ENCODE measurements at regions not wholly inside any gene's neighbourhood (a gene's known extent, or its start where the extent isn't known, plus 50 kb on each side); places are given as distances from the start of the nearest gene placed in this dataset.
"Not testable (repeated sequence)": the region's sequence is repeated elsewhere in the genome, so short reads cannot be mapped to it uniquely, and the experiment has no call there.

GRCh38 chr11:91086028-91086427 is 863.2 kb upstream of the CHORDC1 start:
- DNase-seq, result no peak

- DNase-seq, result no peak
Observed at GRCh38 chr11:91082255-91082654, 859.4 kb upstream of the CHORDC1 start.

GRCh38 chr11:91081440-91082043 is 858.7 kb upstream of the CHORDC1 start:
- DNase-seq, result no peak

DNA sequence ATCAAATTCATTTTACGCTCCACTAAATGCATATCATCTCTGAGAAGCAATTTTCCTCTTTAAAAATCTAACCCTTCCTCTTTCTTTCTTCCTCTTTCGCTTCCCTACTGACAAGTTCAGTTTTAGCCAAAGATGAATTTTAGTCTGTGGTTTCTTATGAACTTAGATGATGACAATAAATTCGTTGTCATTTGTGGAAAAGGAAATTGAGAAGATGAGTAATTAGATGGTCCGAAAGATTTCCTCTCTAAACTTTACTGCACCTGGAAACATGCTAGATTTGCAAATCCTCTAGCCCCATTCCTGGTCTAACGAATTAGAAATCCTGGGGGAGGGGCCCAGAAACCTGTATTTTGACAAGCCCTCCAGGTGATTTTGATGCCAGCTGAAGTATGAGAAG is 855.4 kb upstream of the CHORDC1 start:
- DNase-seq, result no peak

- no peak for DNase-seq
Observed at GRCh38 chr11:91075032-91075695, 852.3 kb upstream of the CHORDC1 start.

- DNase-seq, result no peak
Observed at GRCh38 chr11:91067666-91068065, 844.8 kb upstream of the CHORDC1 start.

DNA sequence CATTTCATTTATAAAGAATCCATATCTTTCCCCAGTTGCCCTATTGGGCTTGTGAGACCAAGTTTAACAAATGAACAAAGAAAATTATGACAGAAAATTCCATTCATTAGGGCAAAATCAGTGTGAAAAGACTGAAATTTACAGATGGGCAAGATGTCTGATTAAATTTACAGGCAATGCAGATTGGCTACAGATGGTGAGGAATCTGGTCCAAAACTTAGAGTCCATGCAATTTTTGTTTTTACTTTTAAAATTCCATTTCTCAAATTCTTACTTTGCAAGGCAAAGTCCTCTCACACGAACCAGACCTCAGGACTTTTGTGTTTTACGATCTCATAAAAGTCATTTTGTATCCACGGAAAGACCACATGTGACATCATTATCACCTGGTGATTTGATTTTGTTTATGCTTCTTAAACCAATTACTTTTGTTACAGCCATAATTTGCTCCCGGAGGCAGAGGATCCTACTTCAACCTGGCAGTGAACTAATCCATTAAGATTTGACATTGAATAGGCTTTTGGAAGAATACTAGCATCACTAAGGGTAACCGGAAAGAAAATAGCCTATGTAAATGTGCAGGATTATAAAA is 843.7 kb upstream of the CHORDC1 start:
- DNase-seq, result no peak

GRCh38 chr11:91063399-91063798 is 840.5 kb upstream of the CHORDC1 start:
- not testable (repeated sequence) for DNase-seq

- DNase-seq, result no peak
Observed at GRCh38 chr11:91047882-91048281, 825.0 kb upstream of the CHORDC1 start.

GRCh38 chr11:91046261-91046660 is 823.4 kb upstream of the CHORDC1 start:
- no peak for DNase-seq

DNA sequence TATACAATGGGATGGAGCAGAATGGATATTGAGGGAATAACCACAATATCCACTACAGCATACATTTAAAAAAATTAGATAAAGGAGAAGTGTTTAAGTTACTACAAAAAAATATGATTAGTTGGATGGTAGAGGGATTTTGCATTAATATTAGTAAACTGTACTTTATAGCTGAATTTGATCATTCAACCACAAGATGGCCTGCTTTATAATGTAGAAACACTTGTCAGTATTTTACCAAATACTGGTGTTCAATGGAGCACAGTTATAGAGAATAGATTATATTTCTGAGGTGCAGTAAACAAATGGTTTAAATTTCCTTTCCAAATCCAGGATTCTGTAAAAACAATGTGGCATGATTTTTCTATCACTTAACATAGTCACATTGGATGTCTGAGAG is 818.8 kb upstream of the CHORDC1 start:
- DNase-seq, result no peak

GRCh38 chr11:91023731-91024130 is 800.9 kb upstream of the CHORDC1 start:
- DNase-seq, result no peak

- no peak for DNase-seq
Observed at GRCh38 chr11:91011503-91011902, 788.7 kb upstream of the CHORDC1 start.

DNA sequence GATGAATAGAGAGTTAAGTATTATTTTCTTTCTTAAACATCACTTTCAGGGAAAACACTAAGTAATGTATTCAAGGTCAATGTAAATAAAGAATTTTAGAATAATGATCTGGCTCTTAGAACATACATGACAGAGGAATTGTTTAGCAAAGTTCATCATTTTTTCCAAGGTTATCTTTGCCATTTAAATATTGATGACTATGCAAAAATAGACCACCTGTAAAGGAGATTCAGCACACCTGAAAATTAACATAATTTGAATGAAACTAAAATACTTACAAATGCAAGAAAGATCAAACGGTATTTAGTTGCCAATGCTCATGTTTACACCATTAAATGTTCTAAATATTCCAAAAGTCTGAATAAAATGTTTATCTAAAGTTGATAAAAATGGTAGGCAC is 782.6 kb upstream of the CHORDC1 start:
- no peak for DNase-seq

DNA sequence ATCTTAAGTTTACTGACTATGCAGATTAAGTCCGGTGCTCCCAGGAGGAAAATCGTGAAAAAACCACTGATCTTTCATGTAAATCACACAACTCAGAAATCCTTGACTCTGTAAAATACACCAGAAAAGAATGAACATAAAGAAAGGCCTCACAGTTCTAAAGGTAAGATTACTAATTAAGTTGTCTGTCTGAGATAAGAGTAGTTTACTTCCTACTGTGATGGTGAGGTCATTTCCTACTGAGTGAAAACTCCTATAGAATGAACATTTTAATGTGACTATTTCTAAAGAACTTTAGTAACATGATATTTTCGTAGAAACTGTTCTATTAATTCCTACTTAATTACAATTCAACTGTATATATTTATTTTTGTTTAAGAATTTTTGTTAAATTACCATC is 774.4 kb upstream of the CHORDC1 start:
- DNase-seq, result no peak

GRCh38 chr11:90972159-90972558 is 749.3 kb upstream of the CHORDC1 start:
- not testable (repeated sequence) for DNase-seq

GRCh38 chr11:90947930-90948329 is 725.1 kb upstream of the CHORDC1 start:
- DNase-seq, result no peak

DNA sequence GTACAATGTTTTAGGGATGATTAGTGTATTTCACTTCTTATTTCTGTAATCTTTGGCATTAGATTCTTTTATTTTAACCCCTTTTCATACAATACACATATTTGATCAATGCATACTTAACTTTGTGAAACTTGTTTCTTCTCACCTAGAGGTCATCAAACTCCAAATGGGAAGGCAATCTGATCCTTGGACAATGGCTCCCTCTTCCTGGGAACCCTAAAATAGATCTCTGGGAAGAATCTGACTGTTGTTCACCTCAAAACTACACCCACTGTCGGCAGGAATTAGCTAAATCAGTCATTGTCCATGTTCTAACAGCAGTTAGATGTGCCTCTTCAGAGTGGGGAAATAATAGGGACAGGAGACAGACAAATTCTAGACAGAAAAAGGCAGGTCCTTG is 707.4 kb upstream of the CHORDC1 start:
- DNase-seq, result no peak

GRCh38 chr11:90919332-90919731 is 696.5 kb upstream of the CHORDC1 start:
- no peak for DNase-seq

DNA sequence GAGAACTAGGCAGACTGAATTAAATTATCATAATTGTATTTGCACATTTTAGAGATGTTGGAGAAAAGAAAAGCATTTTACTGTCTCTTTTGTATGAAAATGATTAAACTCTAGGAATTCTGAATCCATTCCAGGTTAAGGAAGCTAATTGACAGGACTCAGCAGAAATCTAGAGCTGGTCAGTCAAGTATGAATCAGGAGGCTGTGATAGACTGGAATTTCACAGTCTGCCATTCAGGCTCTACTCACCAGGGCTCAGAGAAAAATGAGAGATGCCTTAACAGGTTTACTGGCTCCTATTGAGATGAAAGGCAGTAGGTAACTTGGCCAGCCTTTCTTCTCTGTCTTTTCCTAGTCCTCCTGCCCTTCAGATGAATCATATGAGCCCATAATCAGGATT is 693.9 kb upstream of the CHORDC1 start:
- no peak for DNase-seq

- no peak for DNase-seq
Observed at GRCh38 chr11:90913131-90913668, 690.4 kb upstream of the CHORDC1 start.

- no peak for DNase-seq
Observed at GRCh38 chr11:90912631-90913030, 689.8 kb upstream of the CHORDC1 start.

- DNase-seq, result no peak
Observed at GRCh38 chr11:90911192-90911591, 688.3 kb upstream of the CHORDC1 start.

DNA sequence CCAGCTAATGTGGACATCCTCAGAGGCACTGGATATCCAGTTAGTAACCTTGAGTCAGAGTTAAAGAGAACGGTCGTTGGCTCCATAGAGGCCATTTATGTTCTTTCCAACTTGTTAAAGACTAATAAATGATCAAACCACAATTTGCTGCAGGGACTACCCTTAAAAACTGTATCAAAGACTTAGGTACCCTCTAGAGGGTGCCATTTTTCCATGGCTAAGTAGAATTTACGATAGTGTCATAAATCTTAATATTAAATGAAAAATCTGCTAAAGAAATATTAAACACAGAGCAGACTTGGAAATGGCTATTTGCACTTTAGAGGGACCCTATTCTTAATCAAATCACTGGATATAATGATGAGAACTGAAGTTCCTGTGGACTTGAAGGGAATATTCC is 685.2 kb upstream of the CHORDC1 start:
- no peak for DNase-seq

Data from NCI-H1417 treated with DMSO at 0.1 percent for 48 hours (cell line).